ENCODE measurements at regions not wholly inside any gene's neighbourhood (a gene's known extent, or its start where the extent isn't known, plus 50 kb on each side); places are given as distances from the start of the nearest gene placed in this dataset.

GRCh38 chr16:35735403-35736251 lies 2276.2 kb downstream of the TP53TG3F start:
- no peak for DNase-seq

GRCh38 chr16:35736546-35736945 lies 2277.1 kb downstream of the TP53TG3F start:
- DNase-seq = no peak

- DNase-seq = no peak
These were observed 2277.7 kb downstream of the TP53TG3F start for GRCh38 chr16:35737076-35737475.

- DNase-seq = no peak
These were observed 2282.1 kb downstream of the TP53TG3F start for GRCh38 chr16:35741546-35741945.

GRCh38 chr16:35743101-35743692 lies 2283.8 kb downstream of the TP53TG3F start:
- no peak for DNase-seq

- DNase-seq = no peak
These were observed 2284.7 kb downstream of the TP53TG3F start for GRCh38 chr16:35744084-35744483.

GRCh38 chr16:35744726-35745125 lies 2285.3 kb downstream of the TP53TG3F start:
- no peak for DNase-seq

GRCh38 chr16:35745191-35745590 lies 2285.8 kb downstream of the TP53TG3F start:
- no peak for DNase-seq

GRCh38 chr16:35745821-35746248 lies 2286.4 kb downstream of the TP53TG3F start:
- DNase-seq = no peak

GRCh38 chr16:35746281-35746962 lies 2287.0 kb downstream of the TP53TG3F start:
- no peak for DNase-seq

GRCh38 chr16:35746963-35747657 lies 2287.7 kb downstream of the TP53TG3F start:
- no peak for DNase-seq

- DNase-seq = no peak
These were observed 2288.4 kb downstream of the TP53TG3F start for GRCh38 chr16:35747658-35748455.

GRCh38 chr16:35748621-35749252 lies 2289.3 kb downstream of the TP53TG3F start:
- DNase-seq = no peak

- DNase-seq = no peak
These were observed 2290.1 kb downstream of the TP53TG3F start for GRCh38 chr16:35749253-35750141.

GRCh38 chr16:35750157-35750689 lies 2290.8 kb downstream of the TP53TG3F start:
- no peak for DNase-seq

GRCh38 chr16:35750701-35751104 lies 2291.3 kb downstream of the TP53TG3F start:
- no peak for DNase-seq

GRCh38 chr16:35751191-35751941 lies 2292.0 kb downstream of the TP53TG3F start:
- DNase-seq = no peak

- DNase-seq = no peak
These were observed 2292.8 kb downstream of the TP53TG3F start for GRCh38 chr16:35752012-35752772.
